HEK293 (cell line): ENCODE measurements at regions not wholly inside any gene's neighbourhood (a gene's known extent, or its start where the extent isn't known, plus 50 kb on each side); places are given as distances from the start of the nearest gene placed in this dataset.

ENCODE experiments used
- CTCF ChIA-PET: fragments of 350-600 bp; formaldehyde crosslinking; extraction: SDS; loops from one replicate; lab custom pipeline; 2021; ENCODE audit warnings: antibody characterized with exemption; lab: Yijun Ruan, JAX
- POLR2A ChIA-PET: fragments of 300-600 bp; formaldehyde crosslinking; extraction: SDS; loops from one replicate; lab custom pipeline; 2020; ENCODE audit warnings: antibody characterized with exemption, inconsistent platforms; lab: Yijun Ruan, JAX
- H3K27ac ChIP-seq: fragments of 200-500 bp; sonication (Bioruptor generic); 2 replicates; pipeline ENCODE4 v1.5.1; 2014; ENCODE audit warnings: low read depth, low read length, control low read depth, inconsistent platforms; ENCODE audit errors: extremely low read depth
- H3K36me3 ChIP-seq, 2 experiments: fragments of 200-500 bp in 1 of 2; sonication (Bioruptor generic) in 1 of 2; 1 replicate in 1 of 2; 2 replicates in 1 of 2; pipeline ENCODE4 v1.5.1; 2014 to 2017; ENCODE audit warnings: inconsistent platforms in 2 of 2, low read length in 2 of 2; ENCODE audit not compliant: control insufficient read depth in 2 of 2, insufficient read depth in 1 of 2
- H3K4me1 ChIP-seq: fragments of 200-500 bp; sonication (Bioruptor generic); 2 replicates; pipeline ENCODE4 v1.5.1; 2014; ENCODE audit warnings: mild to moderate bottlenecking, low read length, inconsistent platforms; ENCODE audit not compliant: control insufficient read depth, insufficient read depth
- H3K4me3 ChIP-seq: 2 replicates; pipeline ENCODE4 v1.5.1; 2011; ENCODE audit warnings: low read depth, mild to moderate bottlenecking, control low read depth, low read length, moderate library complexity
- H3K9me3 ChIP-seq: fragments of 200-500 bp; sonication (Bioruptor generic); 2 replicates; pipeline ENCODE4 v1.5.1; 2014; ENCODE audit warnings: low read depth, low read length, inconsistent platforms; ENCODE audit not compliant: control insufficient read depth, insufficient read depth
- HOXA7 ChIP-seq: sonication (generic); formaldehyde crosslinking; IDR thresholded peaks from 2 replicates; pipeline ENCODE4 v1.8.1; 2022; ENCODE audit warnings: missing genetic modification reagents, borderline replicate concordance
- IKZF3 ChIP-seq: fragments of 450-650 bp; IDR thresholded peaks from 2 replicates; pipeline ENCODE4 v1.5.0; 2018; ENCODE audit warnings: missing biosample characterization, mild to moderate bottlenecking, missing genetic modification characterization, moderate library complexity
- KLF17 ChIP-seq: fragments of 450-650 bp; formaldehyde crosslinking; IDR thresholded peaks from 2 replicates; pipeline ENCODE4 v1.5.1; 2016; ENCODE audit warnings: missing biosample characterization, missing genetic modification characterization
- PBX3 ChIP-seq: sonication (generic); formaldehyde crosslinking; IDR thresholded peaks from 2 replicates; pipeline ENCODE4 v1.8.1; 2022; ENCODE audit warnings: mild to moderate bottlenecking, moderate library complexity, missing genetic modification reagents
- PRDM1 ChIP-seq: fragments of 450-650 bp; formaldehyde crosslinking; IDR thresholded peaks from 2 replicates; pipeline ENCODE4; 2016; ENCODE audit warnings: missing biosample characterization, missing genetic modification characterization
- PRDM10 ChIP-seq: fragments of 450-650 bp; formaldehyde crosslinking; IDR thresholded peaks from 2 replicates; pipeline ENCODE4 v1.5.1; 2016; ENCODE audit warnings: missing biosample characterization, missing genetic modification characterization
- SALL2 ChIP-seq: fragments of 450-650 bp; formaldehyde crosslinking; IDR thresholded peaks from 2 replicates; pipeline ENCODE4 v1.5.0; 2017; ENCODE audit warnings: missing biosample characterization, mild to moderate bottlenecking, missing genetic modification characterization, borderline replicate concordance
- ZEB2 ChIP-seq: fragments of 450-650 bp; formaldehyde crosslinking; IDR thresholded peaks from 2 replicates; pipeline ENCODE4 v1.5.1; 2016; ENCODE audit warnings: missing biosample characterization, missing genetic modification characterization
- ZIC2 ChIP-seq: fragments of 450-650 bp; formaldehyde crosslinking; IDR thresholded peaks from 2 replicates; pipeline ENCODE4 v1.5.1; 2016; ENCODE audit warnings: missing biosample characterization, missing genetic modification characterization
- ZNF155 ChIP-seq: fragments of 450-650 bp; formaldehyde crosslinking; IDR thresholded peaks from 2 replicates; pipeline ENCODE4 v1.5.1; 2016; ENCODE audit warnings: missing biosample characterization, missing genetic modification characterization
- ZNF169 ChIP-seq: fragments of 450-650 bp; formaldehyde crosslinking; IDR thresholded peaks from 2 replicates; pipeline ENCODE4 v1.5.1; 2016; ENCODE audit warnings: missing biosample characterization, missing genetic modification characterization
- ZNF175 ChIP-seq: fragments of 450-650 bp; formaldehyde crosslinking; IDR thresholded peaks from 2 replicates; pipeline ENCODE4 v1.5.1; 2016; ENCODE audit warnings: missing biosample characterization, missing genetic modification characterization
- ZNF184 ChIP-seq: fragments of 450-650 bp; IDR thresholded peaks from 2 replicates; pipeline ENCODE4 v1.5.1; 2018; ENCODE audit warnings: missing biosample characterization, mild to moderate bottlenecking, missing genetic modification characterization
- ZNF23 ChIP-seq: fragments of 450-650 bp; formaldehyde crosslinking; IDR thresholded peaks from 2 replicates; pipeline ENCODE4 v1.5.1; 2016; ENCODE audit warnings: missing biosample characterization, missing genetic modification characterization, borderline replicate concordance
- ZNF239 ChIP-seq: fragments of 450-650 bp; formaldehyde crosslinking; IDR thresholded peaks from 2 replicates; pipeline ENCODE4 v1.5.1; 2016; ENCODE audit warnings: missing biosample characterization, missing genetic modification characterization
- ZNF311 ChIP-seq: fragments of 450-650 bp; formaldehyde crosslinking; IDR thresholded peaks from 2 replicates; pipeline ENCODE4 v1.5.1; 2017; ENCODE audit warnings: missing biosample characterization, missing genetic modification characterization, borderline replicate concordance
- ZNF354C ChIP-seq: fragments of 450-650 bp; formaldehyde crosslinking; IDR thresholded peaks from 2 replicates; pipeline ENCODE4 v1.5.1; 2016; ENCODE audit warnings: missing biosample characterization, missing genetic modification characterization, low read depth, borderline replicate concordance
- ZNF416 ChIP-seq: fragments of 450-650 bp; formaldehyde crosslinking; IDR thresholded peaks from 2 replicates; pipeline ENCODE4 v1.5.1; 2016; ENCODE audit warnings: missing biosample characterization, missing genetic modification characterization
- ZNF426 ChIP-seq: fragments of 450-650 bp; formaldehyde crosslinking; IDR thresholded peaks from 2 replicates; pipeline ENCODE4 v1.5.1; 2017; ENCODE audit warnings: missing biosample characterization, missing genetic modification characterization, mild to moderate bottlenecking, inconsistent platforms, moderate library complexity
- ZNF488 ChIP-seq: fragments of 450-650 bp; formaldehyde crosslinking; IDR thresholded peaks from 2 replicates; pipeline ENCODE4 v1.5.1; 2016; ENCODE audit warnings: missing biosample characterization, missing genetic modification characterization
- ZNF530 ChIP-seq: fragments of 450-650 bp; formaldehyde crosslinking; IDR thresholded peaks from 2 replicates; pipeline ENCODE4 v1.5.1; 2016; ENCODE audit warnings: low read depth, missing biosample characterization, missing genetic modification characterization
- ZNF677 ChIP-seq: fragments of 450-650 bp; IDR thresholded peaks from 2 replicates; pipeline ENCODE4 v1.5.0; 2018; ENCODE audit warnings: missing biosample characterization, mild to moderate bottlenecking, missing genetic modification characterization, moderate library complexity
- TF ChIP-seq, protein P1 (sequence below): fragments of 450-650 bp; formaldehyde crosslinking; IDR thresholded peaks from 2 replicates; pipeline ENCODE4 v1.5.1; 2017; ENCODE audit warnings: missing biosample characterization, missing genetic modification characterization
- TF ChIP-seq, protein P2 (sequence below): fragments of 450-650 bp; formaldehyde crosslinking; IDR thresholded peaks from 2 replicates; pipeline ENCODE4 v1.5.1; 2016; ENCODE audit warnings: missing biosample characterization, missing genetic modification characterization

DNA sequence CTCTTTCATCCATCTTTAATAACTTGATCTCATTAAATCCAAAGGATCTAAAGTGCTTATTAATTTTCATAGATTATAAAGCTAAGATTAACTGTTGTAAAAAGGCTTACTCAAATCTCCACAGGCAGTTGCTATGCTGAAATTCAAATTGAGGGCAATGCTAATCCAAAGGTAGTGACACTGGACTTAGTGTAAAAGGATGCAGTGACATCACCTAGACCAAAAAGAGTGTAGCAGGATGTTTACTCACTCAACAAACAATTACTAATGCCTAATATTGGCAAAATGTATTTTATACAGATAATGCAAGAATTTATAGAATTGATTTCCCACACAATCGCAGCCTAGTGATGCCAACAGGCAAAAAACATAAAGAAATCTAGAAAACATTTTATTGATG lies 756.2 kb downstream of the CDH9 start:
- Histone ChIP-seq H3K9me3 (no peaks in the 10 kb centered on the region), H3K27ac (no peak overlapping the region), H3K4me1 (no peaks in the 10 kb centered on the region), H3K4me3 (no peak overlapping the region), H3K36me3 (no peaks in the 10 kb centered on the region)
- CTCF ChIA-PET, result interaction anchor here (1.4 kb wide), 1 partner anchor 418 kb away, joined by 5 read pairs; no protein-coding TSS in a partner anchor
- TF ChIP-seq PRDM10 (tag by site-specific recombination) (no peak), IKZF3 (tag by site-specific recombination) (no peak), ZNF530 (tag by site-specific recombination) (no peak), ZNF677 (tag by site-specific recombination) (no peak), ZEB2 (tag by site-specific recombination) (no peak), ZNF311 (tag by site-specific recombination) (no peak), ZNF426 (no peak), HOXA7 (CRISPR knock-in tag) (no peak), ZNF488 (tag by site-specific recombination) (no peak), ZIC2 (tag by site-specific recombination) (no peak), PRDM1 (tag by site-specific recombination) (no peak), PBX3 (CRISPR knock-in tag) (no peak), ZNF239 (tag by site-specific recombination) (no peak), ZNF23 (tag by site-specific recombination) (no peak)
- POLR2A ChIA-PET, result no interaction called here

- Histone ChIP-seq H3K4me1 (no peaks in the 10 kb centered on the region), H3K36me3 (no peaks in the 10 kb centered on the region), H3K4me3 (no peak overlapping the region), H3K27ac (no peak overlapping the region), H3K9me3 (no peaks in the 10 kb centered on the region)
- CTCF ChIA-PET, result no interaction called here
- POLR2A ChIA-PET, result no interaction called here
- no peak for TF ChIP-seq ZNF354C (tag by site-specific recombination)
- TF ChIP-seq, all 188 proteins: peak for 0
These were observed 760.3 kb downstream of the CDH9 start for GRCh38 chr5:26278078-26278477.

GRCh38 chr5:26259081-26259480 lies 779.3 kb downstream of the CDH9 start:
- H3K36me3 ChIP-seq, result no peaks in the 10 kb centered on the region
- H3K4me3 ChIP-seq, result no peak overlapping the region
- POLR2A ChIA-PET, result no interaction called here
- no peak overlapping the region for H3K27ac ChIP-seq
- H3K4me1 ChIP-seq, result no peaks in the 10 kb centered on the region
- H3K9me3 ChIP-seq, result no peaks in the 10 kb centered on the region; the same call in 1 of the 2 replicates
- CTCF ChIA-PET, result no interaction called here
- TF ChIP-seq ZNF155 (tag by site-specific recombination) (no peak), KLF17 (no peak), ZNF426 (no peak), ZNF416 (no peak), ZNF175 (tag by site-specific recombination) (no peak), ZNF169 (no peak), SALL2 (tag by site-specific recombination) (no peak), ZNF184 (no peak)
- TF ChIP-seq, protein P1, sequence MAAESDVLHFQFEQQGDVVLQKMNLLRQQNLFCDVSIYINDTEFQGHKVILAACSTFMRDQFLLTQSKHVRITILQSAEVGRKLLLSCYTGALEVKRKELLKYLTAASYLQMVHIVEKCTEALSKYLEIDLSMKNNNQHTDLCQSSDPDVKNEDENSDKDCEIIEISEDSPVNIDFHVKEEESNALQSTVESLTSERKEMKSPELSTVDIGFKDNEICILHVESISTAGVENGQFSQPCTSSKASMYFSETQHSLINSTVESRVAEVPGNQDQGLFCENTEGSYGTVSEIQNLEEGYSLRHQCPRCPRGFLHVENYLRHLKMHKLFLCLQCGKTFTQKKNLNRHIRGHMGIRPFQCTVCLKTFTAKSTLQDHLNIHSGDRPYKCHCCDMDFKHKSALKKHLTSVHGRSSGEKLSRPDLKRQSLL (tag by site-specific recombination), result no peak
- TF ChIP-seq, protein P2, sequence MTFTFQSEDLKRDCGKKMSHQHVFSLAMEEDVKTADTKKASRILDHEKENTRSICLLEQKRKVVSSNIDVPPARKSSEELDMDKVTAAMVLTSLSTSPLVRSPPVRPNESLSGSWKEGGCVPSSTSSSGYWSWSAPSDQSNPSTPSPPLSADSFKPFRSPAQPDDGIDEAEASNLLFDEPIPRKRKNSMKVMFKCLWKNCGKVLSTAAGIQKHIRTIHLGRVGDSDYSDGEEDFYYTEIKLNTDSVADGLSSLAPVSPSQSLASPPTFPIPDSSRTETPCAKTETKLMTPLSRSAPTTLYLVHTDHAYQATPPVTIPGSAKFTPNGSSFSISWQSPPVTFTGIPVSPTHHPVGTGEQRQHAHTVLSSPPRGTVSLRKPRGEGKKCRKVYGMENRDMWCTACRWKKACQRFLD (tag by site-specific recombination), result no peak
